HEK293T (cell line): ENCODE measurements at regions not wholly inside any gene's neighbourhood (a gene's known extent, or its start where the extent isn't known, plus 50 kb on each side); places are given as distances from the start of the nearest gene placed in this dataset.

Source experiments
- BHLHE40 ChIP-seq: fragments of 450-650 bp; IDR thresholded peaks from 2 replicates; pipeline ENCODE4 v1.6.1; 2016; ENCODE audit warnings: mild to moderate bottlenecking, moderate library complexity, borderline replicate concordance
- CTBP1 ChIP-seq: fragments of 450-650 bp; IDR thresholded peaks from 2 replicates; pipeline ENCODE4 v1.6.1; 2016; ENCODE audit warnings: borderline replicate concordance
- FOXA1 ChIP-seq: fragments of 450-650 bp; IDR thresholded peaks from 2 replicates; pipeline ENCODE4 v1.6.1; 2016; ENCODE audit warnings: mild to moderate bottlenecking
- FOXK2 ChIP-seq: fragments of 450-650 bp; IDR thresholded peaks from 2 replicates; pipeline ENCODE4 v1.6.1; 2016; ENCODE audit warnings: mild to moderate bottlenecking
- NFRKB ChIP-seq: fragments of 450-650 bp; IDR thresholded peaks from 2 replicates; pipeline ENCODE4 v1.6.1; 2016; ENCODE audit warnings: mild to moderate bottlenecking, moderate library complexity
- SP1 ChIP-seq: fragments of 450-650 bp; IDR thresholded peaks from 2 replicates; pipeline ENCODE4 v1.6.1; 2017
- SUZ12 ChIP-seq: fragments of 450-650 bp; IDR thresholded peaks from 2 replicates; pipeline ENCODE4 v1.6.1; 2016; ENCODE audit warnings: mild to moderate bottlenecking
- TARDBP ChIP-seq: fragments of 450-650 bp; IDR thresholded peaks from 2 replicates; pipeline ENCODE4 v1.6.1; 2016
- TF ChIP-seq, protein P1 (sequence below): fragments of 450-650 bp; IDR thresholded peaks from 2 replicates; pipeline ENCODE4 v1.6.1; 2016

DNA sequence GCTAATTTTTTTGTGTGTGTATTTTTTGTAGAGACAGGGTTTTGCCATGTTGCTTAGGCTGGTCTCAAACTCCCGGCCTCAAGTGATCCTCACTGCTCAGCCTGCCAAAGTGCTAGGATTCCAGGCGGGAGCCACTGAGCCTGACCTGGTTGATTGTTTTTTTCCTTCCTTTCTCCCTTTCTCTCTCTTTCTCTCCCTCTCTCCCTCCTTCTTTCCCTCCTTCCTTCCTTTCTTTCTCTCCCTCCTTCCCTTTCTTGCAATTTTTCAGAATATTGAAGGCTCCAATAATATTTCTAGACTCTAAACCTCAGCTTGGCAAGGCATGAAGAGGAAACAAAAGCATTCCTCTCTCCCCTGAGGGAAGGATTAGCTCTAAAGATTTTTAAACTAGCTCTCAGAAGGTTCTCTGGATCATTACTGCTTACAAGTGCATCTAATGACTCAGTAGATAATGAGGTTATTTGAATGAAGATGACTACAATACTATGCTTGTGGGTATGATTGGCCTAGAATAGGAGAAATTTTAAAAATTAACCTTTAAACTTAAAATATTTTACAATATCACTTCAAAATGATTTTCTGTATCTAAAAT, 68.5 kb upstream of the GADD45A start:
- TF ChIP-seq TARDBP (no peak), FOXA1 (no peak), SP1 (no peak), CTBP1 (no peak), FOXK2 (no peak), SUZ12 (no peak), NFRKB (no peak), BHLHE40 (no peak)
- TF ChIP-seq, protein P1, sequence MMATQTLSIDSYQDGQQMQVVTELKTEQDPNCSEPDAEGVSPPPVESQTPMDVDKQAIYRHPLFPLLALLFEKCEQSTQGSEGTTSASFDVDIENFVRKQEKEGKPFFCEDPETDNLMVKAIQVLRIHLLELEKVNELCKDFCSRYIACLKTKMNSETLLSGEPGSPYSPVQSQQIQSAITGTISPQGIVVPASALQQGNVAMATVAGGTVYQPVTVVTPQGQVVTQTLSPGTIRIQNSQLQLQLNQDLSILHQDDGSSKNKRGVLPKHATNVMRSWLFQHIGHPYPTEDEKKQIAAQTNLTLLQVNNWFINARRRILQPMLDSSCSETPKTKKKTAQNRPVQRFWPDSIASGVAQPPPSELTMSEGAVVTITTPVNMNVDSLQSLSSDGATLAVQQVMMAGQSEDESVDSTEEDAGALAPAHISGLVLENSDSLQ = no peak
